NOMO-1 treated with DMSO at 0.1 percent for 48 hours (cell line): ENCODE measurements at regions not wholly inside any gene's neighbourhood (a gene's known extent, or its start where the extent isn't known, plus 50 kb on each side); places are given as distances from the start of the nearest gene placed in this dataset.

ENCODE experiments used
- DNase-seq: peaks from one replicate; lab custom pipeline; 2025; ENCODE audit not compliant: unreplicated experiment; lab: John Stamatoyannopoulos, UW

GRCh38 chr10:36141856-36142560 lies 499.9 kb upstream of the FZD8 start:
- no peak for DNase-seq

GRCh38 chr10:36129051-36129450 lies 487.0 kb upstream of the FZD8 start:
- DNase-seq, result no peak

GRCh38 chr10:36126076-36126475 lies 484.0 kb upstream of the FZD8 start:
- DNase-seq, result no peak

- no peak for DNase-seq
Observed at GRCh38 chr10:36119455-36119854, 477.4 kb upstream of the FZD8 start.

- no peak for DNase-seq
Observed at GRCh38 chr10:36118314-36118713, 476.2 kb upstream of the FZD8 start.

- no peak for DNase-seq
Observed at GRCh38 chr10:36117890-36118289, 475.8 kb upstream of the FZD8 start.

- DNase-seq, result no peak
Observed at GRCh38 chr10:36117231-36117630, 475.1 kb upstream of the FZD8 start.

- no peak for DNase-seq
Observed at GRCh38 chr10:36116731-36117130, 474.6 kb upstream of the FZD8 start.

- no peak for DNase-seq
Observed at GRCh38 chr10:36116040-36116439, 473.9 kb upstream of the FZD8 start.

- no peak for DNase-seq
Observed at GRCh38 chr10:36115364-36115763, 473.3 kb upstream of the FZD8 start.

GRCh38 chr10:36114913-36115312 lies 472.8 kb upstream of the FZD8 start:
- DNase-seq, result no peak

GRCh38 chr10:36114141-36114540 lies 472.0 kb upstream of the FZD8 start:
- no peak for DNase-seq

- no peak for DNase-seq
Observed at GRCh38 chr10:36111676-36112075, 469.6 kb upstream of the FZD8 start.

- no peak for DNase-seq
Observed at GRCh38 chr10:36110097-36110496, 468.0 kb upstream of the FZD8 start.

GRCh38 chr10:36109399-36110023 lies 467.4 kb upstream of the FZD8 start:
- no peak for DNase-seq

- DNase-seq, result no peak
Observed at GRCh38 chr10:36097696-36098095, 455.6 kb upstream of the FZD8 start.

GRCh38 chr10:36096576-36096975 lies 454.5 kb upstream of the FZD8 start:
- DNase-seq, result no peak

- no peak for DNase-seq
Observed at GRCh38 chr10:36094096-36094495, 452.0 kb upstream of the FZD8 start.

- DNase-seq, result no peak
Observed at GRCh38 chr10:36092116-36092515, 450.0 kb upstream of the FZD8 start.

- DNase-seq, result no peak
Observed at GRCh38 chr10:36091007-36091406, 448.9 kb upstream of the FZD8 start.

- DNase-seq, result no peak
Observed at GRCh38 chr10:36089790-36090440, 447.8 kb upstream of the FZD8 start.
